IMR-90 (cell line): ENCODE measurements at regions not wholly inside any gene's neighbourhood (a gene's known extent, or its start where the extent isn't known, plus 50 kb on each side); places are given as distances from the start of the nearest gene placed in this dataset.

Experiments
- ATAC-seq: fragments of 200-7000 bp; cut with Tn5 transposase; 2 replicates; pipeline ENCODE4 v1.9.1; 2020; ENCODE audit warnings: low read depth, mild to moderate bottlenecking, moderate library complexity
- BruUV-seq: library from RNA; stranded (reverse); fragments of 400-500 nt; replicated peaks from 2 replicates; lab custom pipeline; 2021; lab: Mats Ljungman, UMichigan
- CTCF ChIA-PET: fragments of 300-600 bp; formaldehyde crosslinking; extraction: SDS; loops from one replicate; lab custom pipeline; 2021; ENCODE audit warnings: antibody characterized with exemption; lab: Yijun Ruan, JAX
- POLR2A ChIA-PET: fragments of 300-600 bp; sonication (Branson Sonifier 250); formaldehyde crosslinking; loops from one replicate; lab custom pipeline; 2022; ENCODE audit warnings: antibody characterized with exemption; ENCODE audit not compliant: unreplicated experiment; lab: Charles Lee
- DNase-seq: peaks from one replicate; pipeline ENCODE4 v3.0.0; 2013
- H2AFZ ChIP-seq: replicated peaks from 2 replicates; pipeline ENCODE3; 2013; ENCODE audit warnings: low read length, mild to moderate bottlenecking; ENCODE audit not compliant: poor library complexity
- H2AK5ac ChIP-seq: 2 replicates; pipeline ENCODE4 v1.6.1; 2013; ENCODE audit warnings: low read depth, low read length, inconsistent platforms
- H2AK9ac ChIP-seq: replicated peaks from 2 replicates; pipeline ENCODE3; 2013; ENCODE audit warnings: mild to moderate bottlenecking, low read depth, low read length, moderate library complexity; ENCODE audit not compliant: poor library complexity
- H2BK120ac ChIP-seq: 2 replicates; pipeline ENCODE4 v1.6.1; 2013; ENCODE audit warnings: low read depth, low read length, inconsistent platforms
- H2BK15ac ChIP-seq: 3 replicates; pipeline ENCODE4 v1.6.1; 2013; ENCODE audit warnings: low read depth, low read length, inconsistent platforms
- H2BK20ac ChIP-seq: 2 replicates; pipeline ENCODE4 v1.6.1; 2013; ENCODE audit warnings: low read depth, mild to moderate bottlenecking, inconsistent platforms, low read length, moderate library complexity
- H2BK5ac ChIP-seq: 2 replicates; pipeline ENCODE4 v1.6.1; 2013; ENCODE audit warnings: mild to moderate bottlenecking, low read depth, low read length, inconsistent platforms; ENCODE audit not compliant: poor library complexity, severe bottlenecking
- H3K14ac ChIP-seq: replicated peaks from 2 replicates; pipeline ENCODE4 v1.6.1; 2013; ENCODE audit warnings: low read depth, low read length, inconsistent platforms
- H3K18ac ChIP-seq: 2 replicates; pipeline ENCODE4 v1.6.1; 2013; ENCODE audit warnings: low read depth, low read length, control low read depth
- H3K23ac ChIP-seq: 2 replicates; pipeline ENCODE4 v1.6.1; 2013; ENCODE audit warnings: low read depth, low read length, inconsistent platforms
- H3K27ac ChIP-seq: 2 replicates; pipeline ENCODE4 v1.5.1; 2013; ENCODE audit warnings: mild to moderate bottlenecking, control low read depth, low read length; ENCODE audit not compliant: insufficient read depth
- H3K27me3 ChIP-seq: 2 replicates; pipeline ENCODE4 v1.6.1; 2013; ENCODE audit warnings: low read length; ENCODE audit not compliant: control insufficient read depth, insufficient read depth
- H3K36me3 ChIP-seq: 2 replicates; pipeline ENCODE4 v1.6.1; 2013; ENCODE audit warnings: low read length, mixed read lengths; ENCODE audit not compliant: control insufficient read depth, insufficient read depth
- H3K4ac ChIP-seq: 2 replicates; pipeline ENCODE4 v1.6.1; 2013; ENCODE audit warnings: low read depth, low read length, inconsistent platforms
- H3K4me1 ChIP-seq: 2 replicates; pipeline ENCODE4 v1.6.1; 2013; ENCODE audit warnings: low read length, mixed read lengths; ENCODE audit not compliant: control insufficient read depth, insufficient read depth
- H3K4me2 ChIP-seq: 2 replicates; pipeline ENCODE4 v1.6.1; 2013; ENCODE audit warnings: low read depth, mild to moderate bottlenecking, control low read depth, low read length, moderate library complexity
- H3K4me3 ChIP-seq: 2 replicates; pipeline ENCODE4 v1.5.1; 2013; ENCODE audit warnings: low read depth, mild to moderate bottlenecking, control low read depth, low read length, moderate library complexity; ENCODE audit not compliant: insufficient read depth
- H3K56ac ChIP-seq: 2 replicates; pipeline ENCODE4 v1.6.1; 2013; ENCODE audit warnings: low read length, inconsistent platforms; ENCODE audit not compliant: insufficient read depth; ENCODE audit errors: extremely low read depth
- H3K79me1 ChIP-seq, 2 experiments: 2 replicates each; pipeline ENCODE4 v1.6.1; 2013; ENCODE audit warnings: low read length in 2 of 2, inconsistent platforms in 1 of 2, low read depth in 1 of 2
- H3K9ac ChIP-seq: 2 replicates; pipeline ENCODE4 v1.6.1; 2013; ENCODE audit warnings: low read depth, low read length, control low read depth
- H3K9me1 ChIP-seq: 2 replicates; pipeline ENCODE4 v1.6.1; 2013; ENCODE audit warnings: low read length, inconsistent platforms; ENCODE audit not compliant: insufficient read depth
- H3K9me3 ChIP-seq: 2 replicates; pipeline ENCODE4 v1.6.1; 2013; ENCODE audit warnings: low read length; ENCODE audit not compliant: control insufficient read depth, insufficient read depth
- H4K20me1 ChIP-seq: 2 replicates; pipeline ENCODE4 v1.6.1; 2013; ENCODE audit warnings: low read length, inconsistent platforms; ENCODE audit not compliant: insufficient read depth
- H4K5ac ChIP-seq: 2 replicates; pipeline ENCODE4 v1.6.1; 2013; ENCODE audit warnings: mild to moderate bottlenecking, low read depth, low read length, control low read depth
- H4K8ac ChIP-seq, 2 experiments: 2 replicates each; pipeline ENCODE4 v1.6.1; 2013; ENCODE audit warnings: low read depth in 2 of 2, low read length in 2 of 2, control low read depth in 1 of 2, inconsistent platforms in 1 of 2
- H4K91ac ChIP-seq: 2 replicates; pipeline ENCODE4 v1.6.1; 2013; ENCODE audit warnings: low read depth, low read length, inconsistent platforms; ENCODE audit not compliant: insufficient read depth
- BHLHE40 ChIP-seq: fragments of 150-350 bp; IDR thresholded peaks from 2 replicates; pipeline ENCODE4 v1.6.1; 2016; ENCODE audit warnings: mild to moderate bottlenecking, low read depth, low read length
- NFE2L2 ChIP-seq: fragments of 150-350 bp; IDR thresholded peaks from 2 replicates; pipeline ENCODE4 v1.6.1; 2016; ENCODE audit warnings: low read depth, mild to moderate bottlenecking, low read length
- RAD21 ChIP-seq: IDR thresholded peaks from 2 replicates; pipeline ENCODE4 v1.6.1; 2012; ENCODE audit warnings: low read length, improper control_type of control experiment
- RFX5 ChIP-seq: IDR thresholded peaks from 2 replicates; pipeline ENCODE4 v1.8.0; 2012; ENCODE audit warnings: low read depth, mild to moderate bottlenecking, low read length, moderate library complexity
- WGBS, 2 experiments: methylation state at CpG; one replicate each; pipeline versions ENCODE4 v1.1.5 to v1.1.7; 2013; ENCODE audit warnings: missing lambda C conversion rate in 2 of 2; ENCODE audit not compliant: insufficient read length in 1 of 2; ENCODE audit errors: extremely low coverage in 2 of 2; 5-methylcytosine and 5-hydroxymethylcytosine counted together
- dilution Hi-C: fragments of 300-500 bp; cut with HindIII; formaldehyde crosslinking; loops from one replicate; pipeline ENCODE4 v1.14.3; 2018; ENCODE audit warnings: low sequenced_read_pairs; ENCODE audit not compliant: unreplicated experiment
- in situ Hi-C: fragments of 300-500 bp; cut with MboI; formaldehyde crosslinking; loops from 3 replicates; pipeline ENCODE4 v1.14.3; 2019; ENCODE audit warnings: low sequenced_read_pairs, inconsistent platforms, mixed read lengths
- intact Hi-C: fragments of 100-400 bp; cut with micrococcal nuclease; formaldehyde crosslinking; loops from 2 replicates; pipeline ENCODE4 v1.10.0; 2022
- TF ChIP-seq, protein P1 (sequence below): conservative IDR thresholded peaks from 2 replicates; pipeline ENCODE4 v1.5.1; 2012; ENCODE audit warnings: mild to moderate bottlenecking, low read depth, low read length, improper control_type of control experiment

DNA sequence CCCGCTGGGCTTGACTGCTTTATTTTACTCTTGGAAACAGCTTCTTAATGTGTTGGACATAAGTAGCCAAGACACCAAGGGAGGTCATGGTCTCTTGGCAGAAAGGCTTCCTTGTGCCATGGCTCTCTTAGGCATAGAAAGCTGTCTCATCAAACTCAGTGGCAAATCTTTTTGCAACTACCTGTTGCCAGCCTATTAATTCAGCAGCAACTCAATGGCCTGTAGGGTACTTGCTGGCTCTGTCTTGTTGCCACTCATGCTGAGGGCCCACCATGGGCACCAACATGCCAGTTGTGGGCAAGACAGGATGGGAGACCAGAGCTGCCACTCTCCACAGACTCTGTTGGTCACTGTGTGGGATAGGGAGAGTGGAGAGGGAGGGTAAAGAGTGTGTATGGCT lies 1209.4 kb downstream of the UQCRFS1 start:
- H3K4me1 ChIP-seq, result no peaks in the 10 kb centered on the region
- H2AK9ac ChIP-seq, result no peak overlapping the region
- no peaks in the 10 kb centered on the region for H3K36me3 ChIP-seq
- H3K4me3 ChIP-seq, result no peak overlapping the region
- H4K5ac ChIP-seq, result no peak overlapping the region
- H3K9me3 ChIP-seq, result peaks cover 29% of the 10 kb centered on the region
- no peak overlapping the region for H2BK5ac ChIP-seq
- WGBS, 2 experiments, result no CpG with 5 or more reads among the region's 1 CpG
- no peak for ATAC-seq
- DNase-seq, result no peak
- no peak overlapping the region for H2AK5ac ChIP-seq
- no peak overlapping the region for H3K18ac ChIP-seq
- H4K8ac ChIP-seq, result no peak overlapping the region
- no TSS peak for BruUV-seq
- H3K56ac ChIP-seq, result no peak overlapping the region
- in situ Hi-C loops, result no loop called here
- H3K4me2 ChIP-seq, result no peak overlapping the region
- H2AFZ ChIP-seq, result no peak overlapping the region
- ChIA-PET CTCF (no interaction called here), POLR2A (no interaction called here)
- H3K23ac ChIP-seq, result no peak overlapping the region
- no peak overlapping the region for H3K4ac ChIP-seq
- intact Hi-C loops, result no loop called here
- H4K20me1 ChIP-seq, result no peaks in the 10 kb centered on the region
- H3K27me3 ChIP-seq, result no peaks in the 10 kb centered on the region
- H3K27ac ChIP-seq, result no peak overlapping the region
- H4K91ac ChIP-seq, result no peak overlapping the region
- dilution Hi-C loops, result no loop called here
- no peak overlapping the region for H2BK120ac ChIP-seq
- H2BK15ac ChIP-seq, result no peak overlapping the region
- no peak overlapping the region for H3K14ac ChIP-seq
- no peaks in the 10 kb centered on the region for H3K79me1 ChIP-seq
- no peak overlapping the region for H2BK20ac ChIP-seq
- no peak for TF ChIP-seq NFE2L2
- TF ChIP-seq, protein P1, sequence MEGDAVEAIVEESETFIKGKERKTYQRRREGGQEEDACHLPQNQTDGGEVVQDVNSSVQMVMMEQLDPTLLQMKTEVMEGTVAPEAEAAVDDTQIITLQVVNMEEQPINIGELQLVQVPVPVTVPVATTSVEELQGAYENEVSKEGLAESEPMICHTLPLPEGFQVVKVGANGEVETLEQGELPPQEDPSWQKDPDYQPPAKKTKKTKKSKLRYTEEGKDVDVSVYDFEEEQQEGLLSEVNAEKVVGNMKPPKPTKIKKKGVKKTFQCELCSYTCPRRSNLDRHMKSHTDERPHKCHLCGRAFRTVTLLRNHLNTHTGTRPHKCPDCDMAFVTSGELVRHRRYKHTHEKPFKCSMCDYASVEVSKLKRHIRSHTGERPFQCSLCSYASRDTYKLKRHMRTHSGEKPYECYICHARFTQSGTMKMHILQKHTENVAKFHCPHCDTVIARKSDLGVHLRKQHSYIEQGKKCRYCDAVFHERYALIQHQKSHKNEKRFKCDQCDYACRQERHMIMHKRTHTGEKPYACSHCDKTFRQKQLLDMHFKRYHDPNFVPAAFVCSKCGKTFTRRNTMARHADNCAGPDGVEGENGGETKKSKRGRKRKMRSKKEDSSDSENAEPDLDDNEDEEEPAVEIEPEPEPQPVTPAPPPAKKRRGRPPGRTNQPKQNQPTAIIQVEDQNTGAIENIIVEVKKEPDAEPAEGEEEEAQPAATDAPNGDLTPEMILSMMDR, result no peak
- TF ChIP-seq RAD21, result no peak
- no peak for TF ChIP-seq BHLHE40
- no peak for TF ChIP-seq RFX5
- H3K9ac ChIP-seq, result no peak overlapping the region
- no peaks in the 10 kb centered on the region for H3K9me1 ChIP-seq
